Kidney (tissue), 13 donors: ENCODE measurements at regions not wholly inside any gene's neighbourhood (a gene's known extent, or its start where the extent isn't known, plus 50 kb on each side); places are given as distances from the start of the nearest gene placed in this dataset.
A peak's percentile ranks its signal among the peaks of the same experiment; 100 is the strongest.

Experiments
- DNase-seq, 5 donors: peaks; one replicate each; pipeline ENCODE4 v3.0.0-alpha.2; 2013 to 2020
- FAIRE-seq: peaks from 2 replicates; lab custom pipeline; 2012; peaks lifted over from hg19 to GRCh38; lab: Jason Lieb, UNC
- H3K27ac ChIP-seq, 2 donors: one replicate each; pipeline ENCODE4 v1.7.0; 2013; ENCODE audit warnings: low read depth in 2 of 2, low read length in 2 of 2, inconsistent platforms in 1 of 2
- H3K27me3 ChIP-seq: one replicate; pipeline ENCODE4 v1.7.1; 2013; ENCODE audit warnings: low read length, inconsistent platforms; ENCODE audit not compliant: control insufficient read depth, insufficient read depth
- H3K36me3 ChIP-seq, 3 donors: one replicate each; pipeline versions ENCODE4 v1.7.0 to v1.7.1; 2013; ENCODE audit warnings: low read length in 3 of 3, control low read depth in 1 of 3, inconsistent platforms in 1 of 3; ENCODE audit not compliant: insufficient read depth in 3 of 3, control insufficient read depth in 2 of 3
- H3K4me1 ChIP-seq, 3 donors: one replicate each; pipeline versions ENCODE4 v1.7.0 to v1.7.1; 2013; ENCODE audit warnings: low read length in 3 of 3, inconsistent platforms in 1 of 3, low read depth in 1 of 3; ENCODE audit not compliant: control insufficient read depth in 2 of 3, insufficient read depth in 2 of 3
- H3K4me3 ChIP-seq, 3 donors: one replicate each; pipeline versions ENCODE4 v1.7.0 to v1.8.1; 2013; ENCODE audit warnings: low read length in 3 of 3, control low read depth in 1 of 3, inconsistent platforms in 1 of 3
- H3K9ac ChIP-seq, 3 donors: one replicate each; pipeline versions ENCODE4 v1.7.0 to v1.7.1; 2013; ENCODE audit warnings: low read length in 3 of 3, control low read depth in 1 of 3, inconsistent platforms in 1 of 3
- H3K9me3 ChIP-seq, 3 donors: one replicate each; pipeline versions ENCODE4 v1.7.0 to v1.7.1; 2013; ENCODE audit warnings: low read length in 3 of 3, control low read depth in 1 of 3, inconsistent platforms in 1 of 3; ENCODE audit not compliant: control insufficient read depth in 2 of 3, insufficient read depth in 1 of 3
- intact Hi-C: fragments of 100-400 bp; cut with DNase I; formaldehyde crosslinking; loops from one replicate; pipeline ENCODE4 v1.11.1; 2022
- TF ChIP-seq, protein P1 (sequence below): IDR thresholded peaks from 3 replicates; pipeline ENCODE4 v1.5.1; 2012; ENCODE audit warnings: mild to moderate bottlenecking, moderate library complexity, borderline replicate concordance; ENCODE audit not compliant: insufficient read depth; ENCODE audit errors: extremely low read depth
- donor health status: control.
- donor health status: control.
- donor health status: control.
- donor health status: control.
- donor health status: control.
- donor health status: DM: yes; HTN: yes; CAD: no.
- donor health status: Normal renal cell carcinoma (clear cell type).

DNA sequence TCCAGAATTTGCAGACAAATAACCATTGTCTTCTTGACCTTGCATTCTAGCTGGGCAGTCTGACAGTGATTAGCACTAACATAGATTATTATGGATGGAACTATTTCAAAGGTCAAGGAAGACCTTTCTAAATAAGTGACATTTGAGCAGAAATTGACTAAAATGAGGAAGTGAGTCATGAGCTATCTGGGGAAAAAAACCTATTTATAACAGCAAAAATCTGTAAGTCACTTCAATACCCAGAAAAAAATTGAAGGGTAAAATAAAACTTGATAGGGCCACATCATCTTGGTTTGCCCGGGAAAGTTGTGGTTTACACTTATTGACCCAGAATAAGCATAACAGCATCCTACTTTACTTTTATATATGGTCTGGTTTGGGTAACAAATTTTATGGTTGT lies 414.6 kb upstream of the HS3ST1 start:
- DNase-seq: no peak
- Histone ChIP-seq H3K27ac (no peak overlapping the region), H3K27me3 (no peaks in the 10 kb centered on the region), H3K4me3 (no peak overlapping the region), H3K9me3 (no peaks in the 10 kb centered on the region), H3K4me1 (no peaks in the 10 kb centered on the region), H3K9ac (no peak overlapping the region), H3K36me3 (no peaks in the 10 kb centered on the region)
- intact Hi-C loops: no loop called here
- TF ChIP-seq, protein P1, sequence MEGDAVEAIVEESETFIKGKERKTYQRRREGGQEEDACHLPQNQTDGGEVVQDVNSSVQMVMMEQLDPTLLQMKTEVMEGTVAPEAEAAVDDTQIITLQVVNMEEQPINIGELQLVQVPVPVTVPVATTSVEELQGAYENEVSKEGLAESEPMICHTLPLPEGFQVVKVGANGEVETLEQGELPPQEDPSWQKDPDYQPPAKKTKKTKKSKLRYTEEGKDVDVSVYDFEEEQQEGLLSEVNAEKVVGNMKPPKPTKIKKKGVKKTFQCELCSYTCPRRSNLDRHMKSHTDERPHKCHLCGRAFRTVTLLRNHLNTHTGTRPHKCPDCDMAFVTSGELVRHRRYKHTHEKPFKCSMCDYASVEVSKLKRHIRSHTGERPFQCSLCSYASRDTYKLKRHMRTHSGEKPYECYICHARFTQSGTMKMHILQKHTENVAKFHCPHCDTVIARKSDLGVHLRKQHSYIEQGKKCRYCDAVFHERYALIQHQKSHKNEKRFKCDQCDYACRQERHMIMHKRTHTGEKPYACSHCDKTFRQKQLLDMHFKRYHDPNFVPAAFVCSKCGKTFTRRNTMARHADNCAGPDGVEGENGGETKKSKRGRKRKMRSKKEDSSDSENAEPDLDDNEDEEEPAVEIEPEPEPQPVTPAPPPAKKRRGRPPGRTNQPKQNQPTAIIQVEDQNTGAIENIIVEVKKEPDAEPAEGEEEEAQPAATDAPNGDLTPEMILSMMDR: no peak
- no peak for FAIRE-seq

DNA sequence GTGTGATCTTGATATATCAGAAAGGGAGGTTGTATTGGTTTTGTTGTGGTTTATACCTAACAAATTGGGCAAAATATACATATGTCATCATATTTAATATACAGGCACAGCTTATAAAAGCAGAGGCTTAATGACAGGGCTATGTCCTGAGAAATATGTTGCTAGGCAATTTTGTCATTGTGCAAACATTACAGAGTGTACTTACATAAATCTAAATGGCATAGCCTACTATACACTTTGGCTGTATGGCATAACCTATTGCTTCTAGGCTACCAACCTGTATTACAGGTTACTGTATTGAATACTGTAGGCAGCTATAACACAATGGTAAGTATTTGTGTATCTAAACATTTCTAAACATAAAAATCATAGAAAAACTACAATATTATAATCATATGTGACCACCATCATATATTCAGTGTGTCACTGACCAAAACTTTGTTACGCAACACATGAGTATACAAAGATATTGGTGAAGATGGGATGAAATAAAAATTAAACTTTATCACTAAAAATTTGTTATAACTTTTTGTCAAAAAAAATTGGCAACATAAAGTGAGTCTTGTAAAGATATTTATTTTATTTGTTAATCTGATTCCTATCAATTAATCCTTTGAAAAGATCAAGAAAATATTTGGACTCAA lies 414.0 kb upstream of the HS3ST1 start:
- DNase-seq: no peak
- Histone ChIP-seq H3K27me3 (no peaks in the 10 kb centered on the region), H3K36me3 (no peaks in the 10 kb centered on the region), H3K4me1 (no peaks in the 10 kb centered on the region), H3K4me3 (no peak overlapping the region), H3K9ac (no peak overlapping the region), H3K9me3 (no peaks in the 10 kb centered on the region), H3K27ac (no peak overlapping the region)
- TF ChIP-seq, protein P1: no peak
- intact Hi-C loops: no loop called here
- FAIRE-seq: peak; percentile 23

DNA sequence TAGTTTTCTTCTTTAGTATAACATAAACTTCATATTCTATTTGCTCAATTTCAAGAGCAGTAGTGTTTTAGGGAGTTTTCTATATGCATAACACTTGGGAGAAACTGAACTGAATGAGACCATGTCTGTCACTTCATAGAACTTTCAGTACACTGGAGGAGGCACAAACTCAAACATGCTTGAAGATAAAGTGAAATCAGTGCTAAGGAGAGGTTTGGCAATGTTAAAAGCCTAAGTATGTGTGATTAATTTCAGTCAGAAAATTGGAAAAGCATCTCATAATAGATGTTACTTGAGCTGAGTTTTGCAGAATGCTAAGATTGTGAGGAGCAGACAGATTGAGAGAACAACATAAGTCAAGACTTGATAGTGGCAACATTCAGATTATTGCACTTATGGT lies 411.2 kb upstream of the HS3ST1 start:
- H3K9ac ChIP-seq: no peak overlapping the region
- H3K4me3 ChIP-seq: no peak overlapping the region
- H3K27me3 ChIP-seq: no peaks in the 10 kb centered on the region
- FAIRE-seq (no peak), DNase-seq (no peak)
- H3K36me3 ChIP-seq: no peaks in the 10 kb centered on the region
- no peak overlapping the region for H3K27ac ChIP-seq
- TF ChIP-seq, protein P1: no peak
- H3K9me3 ChIP-seq: no peaks in the 10 kb centered on the region
- H3K4me1 ChIP-seq: no peaks in the 10 kb centered on the region
- intact Hi-C loops: no loop called here

DNA sequence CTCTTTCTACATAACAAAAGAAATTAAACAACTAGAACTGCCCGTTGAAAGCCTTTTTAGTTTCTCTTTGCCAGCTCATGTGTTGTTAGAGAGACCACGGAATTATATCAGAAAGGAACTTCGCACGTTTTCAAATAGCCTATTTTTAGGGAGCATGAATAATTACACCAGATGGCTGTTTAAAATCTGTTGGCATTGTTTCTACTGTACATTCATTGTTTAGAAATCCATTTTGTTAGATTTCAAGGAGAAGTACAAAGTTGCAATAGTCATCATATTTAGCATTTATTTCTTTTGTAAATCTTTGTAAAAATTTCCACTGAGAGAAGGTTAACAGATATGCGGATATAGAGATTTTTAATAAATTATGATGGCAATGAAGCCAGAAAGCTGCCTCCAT lies 403.0 kb upstream of the HS3ST1 start:
- Histone ChIP-seq H3K4me1 (no peaks in the 10 kb centered on the region), H3K36me3 (no peaks in the 10 kb centered on the region), H3K9me3 (no peaks in the 10 kb centered on the region), H3K4me3 (no peak overlapping the region), H3K27me3 (no peaks in the 10 kb centered on the region), H3K9ac (no peak overlapping the region), H3K27ac (no peak overlapping the region)
- TF ChIP-seq, protein P1: no peak
- no peak for DNase-seq
- intact Hi-C loops: no loop called here
- FAIRE-seq: no peak
